Calu3 (cell line): ENCODE measurements at regions not wholly inside any gene's neighbourhood (a gene's known extent, or its start where the extent isn't known, plus 50 kb on each side); places are given as distances from the start of the nearest gene placed in this dataset.

Source experiments
- BruUV-seq: library from RNA; stranded (reverse); fragments of 400-500 nt; replicated peaks from 2 replicates; lab custom pipeline; 2021; lab: Mats Ljungman, UMichigan
- CTCF ChIA-PET: fragments of 300-600 bp; sonication (Branson Sonifier 250); formaldehyde crosslinking; loops from one replicate; lab custom pipeline; 2022; ENCODE audit warnings: antibody characterized with exemption; lab: Charles Lee
- DNase-seq: peaks from one replicate; pipeline ENCODE4 v3.0.0; 2022
- H3K27ac Mint-ChIP-seq: one replicate; pipeline ENCODE4 v1.8.0; 2022; ENCODE audit warnings: mixed read lengths; ENCODE audit not compliant: unreplicated experiment
- H3K27me3 Mint-ChIP-seq: one replicate; pipeline ENCODE4 v1.8.0; 2022; ENCODE audit warnings: mixed read lengths; ENCODE audit not compliant: unreplicated experiment
- H3K36me3 Mint-ChIP-seq: one replicate; pipeline ENCODE4 v1.8.0; 2022; ENCODE audit warnings: mild to moderate bottlenecking, moderate library complexity, mixed read lengths; ENCODE audit not compliant: insufficient read depth, unreplicated experiment
- H3K4me1 Mint-ChIP-seq: one replicate; pipeline ENCODE4 v1.8.0; 2022; ENCODE audit warnings: mild to moderate bottlenecking, low read depth, mixed read lengths; ENCODE audit not compliant: unreplicated experiment
- H3K4me3 Mint-ChIP-seq: one replicate; pipeline ENCODE4 v1.8.0; 2022; ENCODE audit warnings: mild to moderate bottlenecking, low read depth, moderate library complexity, mixed read lengths; ENCODE audit not compliant: unreplicated experiment
- H3K9me3 Mint-ChIP-seq: one replicate; pipeline ENCODE4 v1.8.0; 2022; ENCODE audit warnings: low read depth, mixed read lengths; ENCODE audit not compliant: unreplicated experiment
- CTCF ChIP-seq: fragments of 200-600 bp; IDR thresholded peaks from one replicate; pipeline ENCODE4 v1.8.0; 2022; ENCODE audit warnings: antibody characterized with exemption; ENCODE audit not compliant: unreplicated experiment
- intact Hi-C: fragments of 100-400 bp; cut with micrococcal nuclease; formaldehyde crosslinking; loops from one replicate; pipeline ENCODE4 v1.10.0; 2022; ENCODE audit not compliant: unreplicated experiment

DNA sequence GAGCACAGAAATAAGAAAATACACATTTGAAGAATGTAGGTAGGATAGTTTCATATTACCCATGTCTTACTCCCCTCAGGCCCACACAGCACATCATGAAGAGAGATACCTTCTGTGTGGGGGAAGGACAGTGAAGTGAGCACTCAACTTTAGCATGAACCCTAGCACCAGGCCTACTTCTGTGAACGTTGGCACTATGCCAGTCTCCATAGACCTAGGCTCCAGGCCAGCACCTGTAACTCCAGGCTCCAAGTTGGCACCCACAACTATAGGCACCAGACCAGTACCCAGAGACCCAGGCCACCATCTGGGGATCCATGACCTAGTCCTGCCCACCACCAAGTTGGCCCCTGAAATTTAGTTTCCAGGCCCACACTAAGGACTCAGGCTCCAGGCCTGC lies 410.9 kb downstream of the INSC start:
- no peak overlapping the region for H3K27ac Mint-ChIP-seq
- no peak for DNase-seq
- no peak overlapping the region for H3K4me3 Mint-ChIP-seq
- no peak for TF ChIP-seq CTCF
- no peaks in the 10 kb centered on the region for H3K36me3 Mint-ChIP-seq
- H3K4me1 Mint-ChIP-seq: no peaks in the 10 kb centered on the region
- intact Hi-C loops: no loop called here
- H3K9me3 Mint-ChIP-seq: peaks cover 14% of the 10 kb centered on the region
- BruUV-seq: no TSS peak
- CTCF ChIA-PET: interaction anchor here (0.6 kb wide), 1 partner anchor 102 kb away, joined by 4 read pairs; no protein-coding TSS in a partner anchor
- H3K27me3 Mint-ChIP-seq: no peaks in the 10 kb centered on the region

- CTCF ChIA-PET: no interaction called here
- Mint-ChIP-seq H3K27ac (no peak overlapping the region), H3K4me1 (no peaks in the 10 kb centered on the region), H3K4me3 (no peak overlapping the region), H3K36me3 (no peaks in the 10 kb centered on the region), H3K27me3 (no peaks in the 10 kb centered on the region), H3K9me3 (peaks cover 12% of the 10 kb centered on the region)
- no peak for DNase-seq
- intact Hi-C loops: no loop called here
- no TSS peak for BruUV-seq
- TF ChIP-seq CTCF: no peak
Measured at GRCh38 chr11:15526032-15526431, 411.3 kb downstream of the INSC start.

DNA sequence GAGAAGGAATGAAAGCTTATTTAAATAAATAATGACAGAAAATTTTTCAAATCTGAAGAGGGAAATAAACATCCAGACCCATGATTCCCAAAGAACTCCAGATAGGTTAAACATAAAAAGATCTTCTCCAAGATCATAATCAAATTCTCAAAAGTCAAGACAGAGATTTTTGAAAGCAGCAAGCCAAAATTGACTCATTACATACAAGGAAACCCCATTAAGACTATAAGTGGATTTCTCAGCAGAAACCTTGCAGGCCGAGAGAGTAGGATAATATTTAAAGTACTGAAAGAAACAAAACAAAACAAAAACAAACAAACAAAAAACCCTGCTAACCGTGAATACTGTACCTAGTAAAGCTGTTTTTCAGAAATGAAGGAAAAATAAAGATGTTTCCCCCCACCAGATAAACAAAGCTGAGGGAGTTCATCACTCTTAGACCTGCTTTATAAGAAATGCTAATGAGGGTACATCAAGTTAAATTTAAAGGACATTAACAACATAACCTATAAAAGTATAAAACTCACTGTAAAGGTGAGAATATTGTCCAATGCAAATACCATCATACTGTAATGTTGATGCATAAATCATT lies 412.2 kb downstream of the INSC start:
- Mint-ChIP-seq H3K9me3 (peaks cover 9% of the 10 kb centered on the region), H3K27me3 (no peaks in the 10 kb centered on the region), H3K4me1 (no peaks in the 10 kb centered on the region), H3K36me3 (no peaks in the 10 kb centered on the region), H3K27ac (no peak overlapping the region), H3K4me3 (no peak overlapping the region)
- DNase-seq: no peak
- intact Hi-C loops: no loop called here
- no TSS peak for BruUV-seq
- CTCF ChIA-PET: interaction anchor here (0.7 kb wide), 1 partner anchor 15 kb away, joined by 3 read pairs; no protein-coding TSS in a partner anchor
- no peak for TF ChIP-seq CTCF

- Mint-ChIP-seq H3K4me3 (no peak overlapping the region), H3K27me3 (no peaks in the 10 kb centered on the region), H3K4me1 (no peaks in the 10 kb centered on the region), H3K27ac (no peak overlapping the region), H3K36me3 (no peaks in the 10 kb centered on the region), H3K9me3 (peaks cover 4% of the 10 kb centered on the region)
- CTCF ChIA-PET: no interaction called here
- no peak for TF ChIP-seq CTCF
- intact Hi-C loops: no loop called here
- no peak for DNase-seq
- BruUV-seq: no TSS peak
Measured at GRCh38 chr11:15532432-15532831, 417.7 kb downstream of the INSC start.
